SK-N-SH treated with all-trans-retinoic acid at 6 μM for 48 hours (cell line): ENCODE measurements at regions not wholly inside any gene's neighbourhood (a gene's known extent, or its start where the extent isn't known, plus 50 kb on each side); places are given as distances from the start of the nearest gene placed in this dataset.

ENCODE experiments used
- ATAC-seq: fragments of 200-7000 bp; cut with Tn5 transposase; 3 replicates; pipeline ENCODE4 v1.9.1; 2020; ENCODE audit warnings: mild to moderate bottlenecking, moderate library complexity
- BACH2 ChIP-seq: fragments of 250-450 bp; sonication (Bioruptor Pico); IDR thresholded peaks from 2 replicates; pipeline ENCODE4 v1.9.0; 2021; ENCODE audit warnings: mild to moderate bottlenecking, borderline replicate concordance
- CREB5 ChIP-seq: fragments of 250-450 bp; sonication (Bioruptor Pico); IDR thresholded peaks from 2 replicates; pipeline ENCODE4 v1.5.1; 2020; ENCODE audit warnings: low read depth, mild to moderate bottlenecking, moderate library complexity
- CSRNP3 ChIP-seq: fragments of 250-450 bp; sonication (Bioruptor Pico); IDR thresholded peaks from 2 replicates; pipeline ENCODE4 v1.5.1; 2021; ENCODE audit warnings: mild to moderate bottlenecking, moderate library complexity
- ESRRG ChIP-seq: fragments of 250-450 bp; sonication (Bioruptor Pico); IDR thresholded peaks from 2 replicates; pipeline ENCODE4 v1.6.1; 2021; ENCODE audit warnings: mild to moderate bottlenecking
- GLIS3 ChIP-seq: fragments of 250-450 bp; sonication (Bioruptor Pico); IDR thresholded peaks from 2 replicates; pipeline ENCODE4 v1.5.0; 2020; ENCODE audit warnings: mild to moderate bottlenecking, moderate library complexity
- ISL1 ChIP-seq: fragments of 250-450 bp; sonication (Bioruptor Pico); IDR thresholded peaks from 2 replicates; pipeline ENCODE4 v2.1.2; 2022; ENCODE audit warnings: mild to moderate bottlenecking, moderate library complexity
- OSR1 ChIP-seq: fragments of 250-450 bp; sonication (Bioruptor Pico); IDR thresholded peaks from 2 replicates; pipeline ENCODE4 v1.8.0; 2022; ENCODE audit warnings: moderate library complexity, mild to moderate bottlenecking, inconsistent platforms
- PATZ1 ChIP-seq: fragments of 250-450 bp; sonication (Bioruptor Pico); IDR thresholded peaks from 2 replicates; pipeline ENCODE4 v1.8.0; 2020; ENCODE audit warnings: mild to moderate bottlenecking, moderate library complexity, borderline replicate concordance
- PPARA ChIP-seq: fragments of 250-450 bp; sonication (Bioruptor Pico); IDR thresholded peaks from 2 replicates; pipeline ENCODE4 v1.5.0; 2020; ENCODE audit warnings: mild to moderate bottlenecking, borderline replicate concordance
- RARB ChIP-seq: fragments of 250-450 bp; sonication (Bioruptor Pico); IDR thresholded peaks from 2 replicates; pipeline ENCODE4 v1.8.0; 2021; ENCODE audit warnings: mild to moderate bottlenecking, moderate library complexity
- TCF4 ChIP-seq: fragments of 250-450 bp; sonication (Bioruptor Pico); IDR thresholded peaks from 2 replicates; pipeline ENCODE4 v1.8.0; 2021; ENCODE audit warnings: mild to moderate bottlenecking, moderate library complexity, borderline replicate concordance
- TOX ChIP-seq: fragments of 250-450 bp; sonication (Bioruptor Pico); IDR thresholded peaks from 2 replicates; pipeline ENCODE4 v1.8.0; 2021; ENCODE audit warnings: mild to moderate bottlenecking, moderate library complexity, borderline replicate concordance
- TSHZ2 ChIP-seq: fragments of 250-450 bp; sonication (Bioruptor Pico); IDR thresholded peaks from 2 replicates; pipeline ENCODE4 v1.5.0; 2020; ENCODE audit warnings: mild to moderate bottlenecking, moderate library complexity
- ZC3H10 ChIP-seq: fragments of 250-450 bp; sonication (Bioruptor Pico); IDR thresholded peaks from 2 replicates; pipeline ENCODE4 v1.5.1; 2021; ENCODE audit warnings: mild to moderate bottlenecking, moderate library complexity
- ZFP3 ChIP-seq: fragments of 250-450 bp; sonication (Bioruptor Pico); IDR thresholded peaks from 2 replicates; pipeline ENCODE4 v1.5.0; 2020; ENCODE audit warnings: mild to moderate bottlenecking, moderate library complexity
- ZFP30 ChIP-seq: fragments of 450-650 bp; formaldehyde crosslinking; IDR thresholded peaks from 2 replicates; pipeline ENCODE4 v1.5.0; 2022; ENCODE audit warnings: mild to moderate bottlenecking, moderate library complexity
- ZNF565 ChIP-seq: fragments of 450-650 bp; formaldehyde crosslinking; conservative IDR thresholded peaks from 2 replicates; pipeline ENCODE4 v1.5.0; 2020; ENCODE audit warnings: low read depth, mild to moderate bottlenecking, moderate library complexity
- ZNF70 ChIP-seq: fragments of 450-650 bp; formaldehyde crosslinking; IDR thresholded peaks from 2 replicates; pipeline ENCODE4 v1.5.0; 2020; ENCODE audit warnings: mild to moderate bottlenecking, moderate library complexity
- ZNF8 ChIP-seq: fragments of 450-650 bp; formaldehyde crosslinking; IDR thresholded peaks from 2 replicates; pipeline ENCODE4 v1.5.0; 2020; ENCODE audit warnings: mild to moderate bottlenecking, moderate library complexity

DNA sequence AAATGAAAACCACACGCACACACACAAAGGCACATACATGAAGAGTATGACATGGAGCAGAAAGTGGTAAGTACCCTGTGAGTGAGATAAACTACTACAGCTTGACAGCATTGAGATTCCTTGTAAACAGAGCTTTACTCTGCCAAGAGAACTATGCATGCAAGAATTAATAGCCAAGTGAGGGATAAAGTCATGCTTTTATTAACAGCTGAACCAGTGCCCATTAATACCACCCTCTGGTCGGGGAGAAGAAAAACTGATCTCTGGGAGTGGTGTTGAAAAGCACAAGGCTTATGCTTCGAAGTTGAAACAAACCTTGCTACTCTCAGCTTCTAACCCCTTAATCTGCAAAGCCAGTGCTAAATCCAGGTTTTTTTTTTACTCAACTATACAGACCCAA lies 95.9 kb upstream of the C1QTNF7 start (continued):
- TF ChIP-seq CSRNP3 (CRISPR knock-in tag) = no peak
- TF ChIP-seq, all 23 proteins: peak for 0

DNA sequence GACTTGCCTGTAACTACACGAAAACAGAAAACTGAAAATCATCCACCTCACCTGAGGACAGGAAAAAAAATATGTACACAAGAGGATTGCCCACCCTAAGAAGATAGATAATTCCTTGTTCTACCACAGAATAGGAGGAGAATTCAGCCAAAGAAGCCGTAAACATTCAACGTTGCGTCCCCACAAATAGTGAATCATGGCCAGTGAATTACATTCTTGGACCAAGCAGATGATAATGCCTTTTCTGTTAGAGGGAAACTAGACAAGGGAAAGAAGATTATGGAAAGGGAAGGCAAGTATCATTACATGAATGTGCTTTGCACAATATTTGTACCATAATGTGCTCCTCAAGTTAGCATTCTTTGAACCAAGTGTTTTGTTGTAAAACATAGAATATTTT lies 95.5 kb upstream of the C1QTNF7 start:
- TF ChIP-seq CSRNP3 (CRISPR knock-in tag) (no peak), ESRRG (CRISPR knock-in tag) (no peak), PPARA (no peak), ZC3H10 (CRISPR knock-in tag) (no peak), RARB (no peak), ISL1 (CRISPR knock-in tag) (no peak), TSHZ2 (CRISPR knock-in tag) (no peak), ZNF8 (no peak), CREB5 (CRISPR knock-in tag) (no peak), PATZ1 (CRISPR knock-in tag) (no peak), ZFP30 (no peak), ZNF565 (CRISPR knock-in tag) (no peak), TCF4 (no peak), TOX (CRISPR knock-in tag) (no peak), ZNF70 (no peak), BACH2 (no peak), OSR1 (CRISPR knock-in tag) (no peak), GLIS3 (CRISPR knock-in tag) (no peak)
- ATAC-seq = no peak

- TF ChIP-seq PPARA (no peak), ZC3H10 (CRISPR knock-in tag) (peak; percentile 59; the same call in 1 of the 2 replicates), ESRRG (CRISPR knock-in tag) (no peak), TCF4 (no peak)
- ATAC-seq = peak; percentile 76
Measured at GRCh38 chr4:15333692-15334633, 93.9 kb upstream of the C1QTNF7 start.

DNA sequence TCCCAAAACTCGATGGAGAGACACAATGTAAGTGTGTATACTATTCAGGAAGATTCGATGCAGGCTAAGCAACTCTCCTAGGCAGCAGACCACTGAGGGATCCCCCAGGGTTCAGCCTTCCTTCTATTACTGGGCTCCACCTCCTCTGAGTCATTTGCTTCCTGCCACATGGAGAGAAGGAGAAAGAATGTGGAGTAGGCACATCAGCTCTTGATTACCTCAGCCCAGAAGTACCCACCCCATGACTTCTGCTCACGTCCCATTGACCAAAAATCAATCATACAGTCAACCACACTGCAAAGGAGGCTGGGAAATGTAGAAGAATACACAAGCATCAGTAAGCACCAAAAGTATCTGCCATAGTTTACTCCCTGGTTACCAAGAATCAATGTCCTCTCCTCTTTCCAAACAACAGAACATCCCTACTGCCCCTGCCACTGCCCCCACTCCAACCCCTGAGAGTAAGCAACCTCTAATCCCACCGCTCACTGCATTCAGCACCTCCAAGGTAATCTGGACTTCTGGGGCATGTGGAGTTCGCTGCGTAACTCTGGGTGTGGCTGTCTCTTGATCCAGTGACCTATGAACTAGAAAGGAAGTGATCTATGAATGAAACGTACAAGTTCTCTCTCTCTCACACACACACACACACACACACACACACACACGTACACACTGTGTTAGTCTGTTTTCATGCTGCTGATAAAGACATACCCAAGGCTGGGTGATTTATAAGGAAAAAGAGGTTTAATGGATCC lies 91.2 kb upstream of the C1QTNF7 start:
- ATAC-seq = peak; percentile 85

More for the DNA sequence above, 91.2 kb upstream of the C1QTNF7 start:
- TF ChIP-seq ZNF70 (no peak), CREB5 (CRISPR knock-in tag) (no peak), ISL1 (CRISPR knock-in tag) (no peak), ZFP3 (CRISPR knock-in tag) (no peak), TCF4 (no peak)
